NB4 (cell line): ENCODE measurements at regions not wholly inside any gene's neighbourhood (a gene's known extent, or its start where the extent isn't known, plus 50 kb on each side); places are given as distances from the start of the nearest gene placed in this dataset.

Experiments
- CTCF ChIP-seq: IDR thresholded peaks from one replicate; pipeline ENCODE4 v1.5.1; 2012; ENCODE audit warnings: low read depth, low read length
- MAX ChIP-seq: IDR thresholded peaks from 2 replicates; pipeline ENCODE4 v1.6.1; 2011; ENCODE audit warnings: low read depth, low read length
- POLR2A ChIP-seq: IDR thresholded peaks from 2 replicates; pipeline ENCODE4 v1.6.1; 2011; ENCODE audit warnings: mild to moderate bottlenecking; ENCODE audit not compliant: insufficient read length; ENCODE audit errors: extremely low read depth

GRCh38 chr2:120675460-120676130, 60.1 kb upstream of the GLI2 start:
- peak; percentile 75 for TF ChIP-seq CTCF
- no peak for TF ChIP-seq POLR2A
- no peak for TF ChIP-seq MAX
